SK-N-SH (cell line): ENCODE measurements at regions not wholly inside any gene's neighbourhood (a gene's known extent, or its start where the extent isn't known, plus 50 kb on each side); places are given as distances from the start of the nearest gene placed in this dataset.

Experiments used
- CTCF ChIA-PET: fragments of 300-600, 350-600 bp; formaldehyde crosslinking; extraction: SDS; loops from one replicate; lab custom pipeline; 2021; lab: Yijun Ruan, JAX
- POLR2A ChIA-PET: fragments of 350-600 bp; sonication (Branson Sonifier 250); formaldehyde crosslinking; extraction: SDS; loops from one replicate; lab custom pipeline; 2020; ENCODE audit warnings: antibody characterized with exemption, inconsistent platforms; lab: Yijun Ruan, JAX
- DNase-seq: peaks from one replicate; pipeline ENCODE4 v3.0.0; 2012
- H2AFZ ChIP-seq: fragments of 200-600 bp; sonication (generic); 2 replicates; pipeline ENCODE4 v1.8.1; 2016; ENCODE audit warnings: antibody characterized with exemption, mild to moderate bottlenecking, low read depth
- H3F3A ChIP-seq: fragments of 200-600 bp; sonication (generic); replicated peaks from 2 replicates; pipeline ENCODE3; 2016; ENCODE audit warnings: antibody characterized with exemption, mild to moderate bottlenecking; ENCODE audit not compliant: insufficient read depth
- H3K27ac ChIP-seq, 2 experiments: fragments of 200-500 bp in 1 of 2; fragments of 200-600 bp in 1 of 2; sonication (Bioruptor generic) in 1 of 2; sonication (generic), shearing (Covaris generic) in 1 of 2; 2 replicates each; pipeline versions ENCODE4 v1.5.1 to v1.6.1; 2014 to 2016; ENCODE audit warnings: low read depth in 2 of 2, inconsistent platforms in 1 of 2, low read length in 1 of 2, mild to moderate bottlenecking in 1 of 2, mixed read lengths in 1 of 2
- H3K27me3 ChIP-seq: fragments of 200-600 bp; sonication (generic), shearing (Covaris generic); 2 replicates; pipeline ENCODE4 v1.6.1; 2016; ENCODE audit warnings: mixed run types; ENCODE audit not compliant: insufficient read depth
- H3K36me3 ChIP-seq, 2 experiments: fragments of 200-500 bp in 1 of 2; fragments of 200-600 bp in 1 of 2; sonication (Bioruptor generic) in 1 of 2; sonication (generic) in 1 of 2; replicated peaks in 1 of 2; 2 replicates each; pipeline versions ENCODE3 to v1.5.1; 2014 to 2016; ENCODE audit warnings: low read length in 1 of 2, mild to moderate bottlenecking in 1 of 2; ENCODE audit not compliant: insufficient read depth in 2 of 2, control insufficient read depth in 1 of 2
- H3K4me1 ChIP-seq, 2 experiments: fragments of 200-500 bp in 1 of 2; fragments of 200-600 bp in 1 of 2; sonication (Bioruptor generic) in 1 of 2; sonication (generic), shearing (Covaris generic) in 1 of 2; 2 replicates each; pipeline versions ENCODE4 v1.5.1 to v1.6.1; 2014 to 2016; ENCODE audit warnings: low read depth in 1 of 2, low read length in 1 of 2, mixed run types in 1 of 2; ENCODE audit not compliant: insufficient read depth in 2 of 2, control insufficient read depth in 1 of 2
- H3K4me2 ChIP-seq: fragments of 200-600 bp; sonication (generic), shearing (Covaris generic); 2 replicates; pipeline ENCODE4 v1.6.1; 2017; ENCODE audit warnings: mixed run types
- H3K4me3 ChIP-seq, 2 experiments: fragments of 200-500 bp in 1 of 2; fragments of 200-600 bp in 1 of 2; sonication (Bioruptor generic) in 1 of 2; sonication (generic), shearing (Covaris generic) in 1 of 2; 2 replicates each; pipeline versions ENCODE4 v1.5.1 to v1.8.1; 2014 to 2016; ENCODE audit warnings: low read depth in 2 of 2, inconsistent platforms in 1 of 2, low read length in 1 of 2, mild to moderate bottlenecking in 1 of 2, mixed read lengths in 1 of 2, moderate library complexity in 1 of 2
- H3K79me2 ChIP-seq: fragments of 200-600 bp; sonication (generic); 2 replicates; pipeline ENCODE4 v1.8.1; 2017; ENCODE audit warnings: mild to moderate bottlenecking; ENCODE audit not compliant: insufficient read depth
- H3K9ac ChIP-seq: fragments of 200-600 bp; sonication (generic); 2 replicates; pipeline ENCODE4 v1.6.1; 2017; ENCODE audit warnings: mixed run types
- H3K9me2 ChIP-seq: fragments of 200-600 bp; sonication (generic); 2 replicates; pipeline ENCODE4 v1.6.1; 2017; ENCODE audit warnings: mixed run types
- H3K9me3 ChIP-seq: fragments of 200-600 bp; sonication (generic); 2 replicates; pipeline ENCODE4 v1.6.1; 2017; ENCODE audit warnings: mixed run types, mild to moderate bottlenecking, moderate library complexity
- H4K20me1 ChIP-seq: fragments of 200-600 bp; sonication (generic); 2 replicates; pipeline ENCODE4 v1.6.1; 2017; ENCODE audit warnings: mild to moderate bottlenecking, mixed run types; ENCODE audit not compliant: insufficient read depth
- CHD2 ChIP-seq: fragments of 150-350 bp; IDR thresholded peaks from 2 replicates; pipeline ENCODE4 v1.6.1; 2018; ENCODE audit warnings: low read length; ENCODE audit not compliant: partially characterized antibody
- FOSL2 ChIP-seq: IDR thresholded peaks from 2 replicates; pipeline ENCODE4 v1.4.0; 2012; ENCODE audit warnings: low read depth, mild to moderate bottlenecking, moderate library complexity, borderline replicate concordance
- GABPA ChIP-seq: IDR thresholded peaks from 2 replicates; pipeline ENCODE4 v1.4.0; 2012; ENCODE audit warnings: low read depth, mild to moderate bottlenecking
- IRF3 ChIP-seq: fragments of 150-350 bp; IDR thresholded peaks from 2 replicates; pipeline ENCODE4 v1.6.1; 2016; ENCODE audit warnings: mild to moderate bottlenecking, low read depth, low read length
- JUND ChIP-seq: IDR thresholded peaks from 2 replicates; pipeline ENCODE4 v1.4.0; 2012
- MAX ChIP-seq: IDR thresholded peaks from 2 replicates; pipeline ENCODE4 v1.4.0; 2012; ENCODE audit warnings: low read depth
- NFIC ChIP-seq: IDR thresholded peaks from 2 replicates; pipeline ENCODE4 v1.4.0; 2012; ENCODE audit warnings: borderline replicate concordance
- NRF1 ChIP-seq: IDR thresholded peaks from 2 replicates; pipeline ENCODE4 v1.6.1; 2012; ENCODE audit warnings: low read depth, mild to moderate bottlenecking, low read length
- PBX3 ChIP-seq: IDR thresholded peaks from 2 replicates; pipeline ENCODE4; 2012
- POLR2AphosphoS5 ChIP-seq: IDR thresholded peaks from 2 replicates; pipeline ENCODE4 v1.6.1; 2012; ENCODE audit warnings: low read depth, low read length
- RAD21 ChIP-seq: IDR thresholded peaks from 2 replicates; pipeline ENCODE4 v1.6.1; 2012; ENCODE audit warnings: mild to moderate bottlenecking, low read length
- REST ChIP-seq: IDR thresholded peaks from 2 replicates; pipeline ENCODE4 v1.6.1; 2012; ENCODE audit warnings: mild to moderate bottlenecking, low read depth, low read length, moderate library complexity
- RFX5 ChIP-seq: IDR thresholded peaks from 2 replicates; pipeline ENCODE4 v1.6.1; 2012; ENCODE audit warnings: mild to moderate bottlenecking, improper control_type of control experiment, low read length
- SIN3A ChIP-seq: IDR thresholded peaks from 2 replicates; pipeline ENCODE4 v1.6.1; 2012; ENCODE audit warnings: low read depth, mild to moderate bottlenecking, low read length, moderate library complexity, borderline replicate concordance
- SMC3 ChIP-seq: IDR thresholded peaks from 2 replicates; pipeline ENCODE4 v1.6.1; 2012; ENCODE audit warnings: low read depth, low read length, improper control_type of control experiment
- TAF1 ChIP-seq: IDR thresholded peaks from 2 replicates; pipeline ENCODE4 v1.6.1; 2012; ENCODE audit warnings: low read depth, mild to moderate bottlenecking, low read length, moderate library complexity, borderline replicate concordance
- TCF12 ChIP-seq: IDR thresholded peaks from 2 replicates; pipeline ENCODE4 v1.4.0; 2012
- TEAD4 ChIP-seq: IDR thresholded peaks from 2 replicates; pipeline ENCODE4 v1.4.0; 2012; ENCODE audit warnings: mild to moderate bottlenecking, borderline replicate concordance; ENCODE audit not compliant: insufficient read depth
- USF1 ChIP-seq: IDR thresholded peaks from 2 replicates; pipeline ENCODE4 v1.4.0; 2012; ENCODE audit warnings: low read depth, borderline replicate concordance
- USF2 ChIP-seq: fragments of 150-350 bp; IDR thresholded peaks from 2 replicates; pipeline ENCODE4 v1.6.1; 2017; ENCODE audit warnings: antibody characterized with exemption, low read length, low read depth, borderline replicate concordance
- ZBTB33 ChIP-seq: IDR thresholded peaks from 2 replicates; pipeline ENCODE4 v1.4.0; 2012; ENCODE audit warnings: low read depth, borderline replicate concordance
- WGBS: methylation state at CpG from one replicate; pipeline ENCODE4 v1.1.6; 2017; ENCODE audit warnings: low lambda C conversion rate; 5-methylcytosine and 5-hydroxymethylcytosine counted together

GRCh38 chr6:91781946-91782345, 1195.1 kb upstream of the MAP3K7 start:
- Histone ChIP-seq H3K9me2 (no peaks in the 10 kb centered on the region; the same call in 1 of the 2 replicates), H3K9me3 (no peaks in the 10 kb centered on the region), H4K20me1 (no peaks in the 10 kb centered on the region), H3K4me2 (no peak overlapping the region), H3F3A (no peaks in the 10 kb centered on the region), H3K4me3 (no peak overlapping the region), H3K79me2 (no peaks in the 10 kb centered on the region), H2AFZ (no peak overlapping the region), H3K36me3 (no peaks in the 10 kb centered on the region), H3K4me1 (no peaks in the 10 kb centered on the region; a peak in 1 of 4 replicates), H3K9ac (no peak overlapping the region), H3K27me3 (no peaks in the 10 kb centered on the region), H3K27ac (no peak overlapping the region)
- WGBS = 0% methylated on average over 3 of the region's 3 CpGs
- TF ChIP-seq USF1 (no peak), POLR2AphosphoS5 (no peak), TAF1 (no peak), SIN3A (no peak), GABPA (no peak), JUND (no peak), NRF1 (no peak), PBX3 (no peak), CHD2 (no peak), FOSL2 (no peak), RFX5 (no peak)
- ChIA-PET CTCF (no interaction called here), POLR2A (no interaction called here)
- DNase-seq = no peak

GRCh38 chr6:91780270-91780669, 1193.4 kb upstream of the MAP3K7 start:
- no peaks in the 10 kb centered on the region; the same call in 1 of the 2 replicates for H3K9me2 ChIP-seq
- H2AFZ ChIP-seq = no peak overlapping the region
- no peak overlapping the region for H3K9ac ChIP-seq
- H3K27me3 ChIP-seq = no peaks in the 10 kb centered on the region
- H4K20me1 ChIP-seq = no peaks in the 10 kb centered on the region
- no peak overlapping the region for H3K4me3 ChIP-seq
- ChIA-PET CTCF (no interaction called here), POLR2A (no interaction called here)
- H3K79me2 ChIP-seq = no peaks in the 10 kb centered on the region
- DNase-seq = no peak
- H3K36me3 ChIP-seq = no peaks in the 10 kb centered on the region
- no peak overlapping the region for H3K4me2 ChIP-seq
- no peaks in the 10 kb centered on the region for H3K9me3 ChIP-seq
- H3F3A ChIP-seq = no peaks in the 10 kb centered on the region
- 16% methylated on average over 2 of the region's 2 CpGs for WGBS
- no peak overlapping the region for H3K27ac ChIP-seq
- H3K4me1 ChIP-seq = no peaks in the 10 kb centered on the region; a peak in 1 of 4 replicates
- no peak for TF ChIP-seq TCF12
- no peak for TF ChIP-seq IRF3
- no peak for TF ChIP-seq SMC3
- no peak for TF ChIP-seq MAX
- TF ChIP-seq NFIC = no peak
- TF ChIP-seq REST = no peak
- no peak for TF ChIP-seq RAD21
- TF ChIP-seq TEAD4 = no peak
- no peak for TF ChIP-seq ZBTB33
- TF ChIP-seq USF2 = no peak
